T-helper 2 cell treated with Interferon-gamma antibody and Interleukin-4, amounts not matched to agents 100 ng/mL and 5 ng/mL, for 36 hours (primary cell): ENCODE measurements at regions not wholly inside any gene's neighbourhood (a gene's known extent, or its start where the extent isn't known, plus 50 kb on each side); places are given as distances from the start of the nearest gene placed in this dataset.

Experiments
- intact Hi-C: fragments of 100-400 bp; cut with micrococcal nuclease; formaldehyde crosslinking; loops from one replicate; pipeline ENCODE4 v1.15.1; 2023

GRCh38 chr7:157467496-157468212 lies 130.8 kb downstream of the DNAJB6 start:
- intact Hi-C loops, result no loop called here

- intact Hi-C loops, result no loop called here
Observed at GRCh38 chr7:157468221-157469111, 131.7 kb downstream of the DNAJB6 start.

- intact Hi-C loops, result loop anchor here (2.0 kb wide), 1 partner anchor 33 kb away; no protein-coding TSS in a partner anchor
Observed at GRCh38 chr7:157469181-157470016, 132.6 kb downstream of the DNAJB6 start.

- intact Hi-C loops, result loop anchor here (2.0 kb wide), 1 partner anchor 33 kb away; no protein-coding TSS in a partner anchor
Observed at GRCh38 chr7:157470017-157470322, 133.2 kb downstream of the DNAJB6 start.

- intact Hi-C loops, result loop anchor here (1.0 to 2.0 kb wide), 2 partner anchors 20 to 32 kb away; no protein-coding TSS in a partner anchor
Observed at GRCh38 chr7:157470701-157471131, 133.9 kb downstream of the DNAJB6 start.

- intact Hi-C loops, result loop anchor here (1.0 to 2.0 kb wide), 2 partner anchors 19 to 31 kb away; no protein-coding TSS in a partner anchor
Observed at GRCh38 chr7:157471259-157472125, 134.7 kb downstream of the DNAJB6 start.

GRCh38 chr7:157472311-157473050 lies 135.7 kb downstream of the DNAJB6 start:
- intact Hi-C loops, result no loop called here

- intact Hi-C loops, result no loop called here
Observed at GRCh38 chr7:157473051-157473569, 136.3 kb downstream of the DNAJB6 start.

GRCh38 chr7:157474685-157475084 lies 137.9 kb downstream of the DNAJB6 start:
- intact Hi-C loops, result no loop called here

- intact Hi-C loops, result no loop called here
Observed at GRCh38 chr7:157475095-157475494, 138.3 kb downstream of the DNAJB6 start.

GRCh38 chr7:157475601-157476000 lies 138.8 kb downstream of the DNAJB6 start:
- intact Hi-C loops, result no loop called here

- intact Hi-C loops, result no loop called here
Observed at GRCh38 chr7:157476201-157476600, 139.4 kb downstream of the DNAJB6 start.

- intact Hi-C loops, result no loop called here
Observed at GRCh38 chr7:157476654-157477549, 140.1 kb downstream of the DNAJB6 start.

GRCh38 chr7:157477550-157478212 lies 140.9 kb downstream of the DNAJB6 start:
- intact Hi-C loops, result loop anchor here (2.0 kb wide), 1 partner anchor 25 kb away; no protein-coding TSS in a partner anchor

GRCh38 chr7:157478611-157479010 lies 141.8 kb downstream of the DNAJB6 start:
- intact Hi-C loops, result loop anchor here (2.0 kb wide), 1 partner anchor 24 kb away; no protein-coding TSS in a partner anchor

- intact Hi-C loops, result loop anchor here (2.0 kb wide), 1 partner anchor 23 kb away; no protein-coding TSS in a partner anchor
Observed at GRCh38 chr7:157479326-157479725, 142.5 kb downstream of the DNAJB6 start.

GRCh38 chr7:157480371-157481050 lies 143.7 kb downstream of the DNAJB6 start:
- intact Hi-C loops, result no loop called here
